ENCODE measurements at regions not wholly inside any gene's neighbourhood (a gene's known extent, or its start where the extent isn't known, plus 50 kb on each side); places are given as distances from the start of the nearest gene placed in this dataset.

- intact Hi-C loops (cut with DNase I) = no loop called here
- H3K27me3 ChIP-seq = no peaks in the 10 kb centered on the region
Measured at GRCh38 chr11:103581760-103582159, 454.7 kb upstream of the DDI1 start.

GRCh38 chr11:103582351-103582909 lies 454.0 kb upstream of the DDI1 start:
- Histone ChIP-seq H3K4me1 (peaks cover 0 to 7% (median 0%) of the 10 kb centered on the region in 9 donors), H3K36me3 (no peaks in the 10 kb centered on the region), H3K4me3 (no peak overlapping the region), H3K27ac (no peak overlapping the region), H3K9me3 (no peaks in the 10 kb centered on the region), H3K27me3 (no peaks in the 10 kb centered on the region)
- ATAC-seq (no peak), DNase-seq (no peak)
- TF ChIP-seq CTCF (IDR thresholded peaks at IDR 0.05) = no peak
- 77% methylated on average over 4 of the region's 4 CpGs for WGBS, 2 donors
- intact Hi-C loops (cut with DNase I) = no loop called here

More at GRCh38 chr11:103581760-103582159, 454.7 kb upstream of the DDI1 start:
- no peak for ATAC-seq
- Histone ChIP-seq H3K9me3 (no peaks in the 10 kb centered on the region), H3K27ac (no peak overlapping the region), H3K4me1 (peaks cover 0 to 2% (median 0%) of the 10 kb centered on the region in 9 donors), H3K4me3 (no peak overlapping the region), H3K36me3 (no peaks in the 10 kb centered on the region)
- WGBS, 2 donors = 74 to 89% methylated on average over 2 of the region's 2 CpGs
- DNase-seq = no peak
- TF ChIP-seq CTCF (IDR thresholded peaks at IDR 0.05) = no peak

- no peak overlapping the region for H3K27ac ChIP-seq
- intact Hi-C loops (cut with DNase I) = no loop called here
- H3K27me3 ChIP-seq = no peaks in the 10 kb centered on the region
- no peak overlapping the region for H3K4me3 ChIP-seq
- no peaks in the 10 kb centered on the region for H3K9me3 ChIP-seq
- no peak for TF ChIP-seq CTCF (IDR thresholded peaks at IDR 0.05)
- H3K36me3 ChIP-seq = no peaks in the 10 kb centered on the region
- WGBS, 2 donors = 60 to 63% methylated on average over 2 of the region's 2 CpGs
- DNase-seq (no peak), ATAC-seq (no peak)
- H3K4me1 ChIP-seq = peaks cover 0 to 16% (median 0%) of the 10 kb centered on the region in 9 donors
Measured at GRCh38 chr11:103584021-103584420, 452.4 kb upstream of the DDI1 start.

GRCh38 chr11:103584720-103585119 lies 451.7 kb upstream of the DDI1 start:
- WGBS, 2 donors = 75 to 85% methylated on average over 1 of the region's 1 CpG
- Histone ChIP-seq H3K9me3 (peaks cover 0 to 5% (median 0%) of the 10 kb centered on the region in 11 donors), H3K4me1 (peaks cover 0 to 16% (median 0%) of the 10 kb centered on the region in 9 donors), H3K4me3 (no peak overlapping the region), H3K36me3 (no peaks in the 10 kb centered on the region), H3K27me3 (no peaks in the 10 kb centered on the region), H3K27ac (no peak overlapping the region)
- DNase-seq (no peak), ATAC-seq (no peak)
- TF ChIP-seq CTCF (IDR thresholded peaks at IDR 0.05) = no peak
- intact Hi-C loops (cut with DNase I) = no loop called here
